ENCODE measurements at regions not wholly inside any gene's neighbourhood (a gene's known extent, or its start where the extent isn't known, plus 50 kb on each side); places are given as distances from the start of the nearest gene placed in this dataset.

DNA sequence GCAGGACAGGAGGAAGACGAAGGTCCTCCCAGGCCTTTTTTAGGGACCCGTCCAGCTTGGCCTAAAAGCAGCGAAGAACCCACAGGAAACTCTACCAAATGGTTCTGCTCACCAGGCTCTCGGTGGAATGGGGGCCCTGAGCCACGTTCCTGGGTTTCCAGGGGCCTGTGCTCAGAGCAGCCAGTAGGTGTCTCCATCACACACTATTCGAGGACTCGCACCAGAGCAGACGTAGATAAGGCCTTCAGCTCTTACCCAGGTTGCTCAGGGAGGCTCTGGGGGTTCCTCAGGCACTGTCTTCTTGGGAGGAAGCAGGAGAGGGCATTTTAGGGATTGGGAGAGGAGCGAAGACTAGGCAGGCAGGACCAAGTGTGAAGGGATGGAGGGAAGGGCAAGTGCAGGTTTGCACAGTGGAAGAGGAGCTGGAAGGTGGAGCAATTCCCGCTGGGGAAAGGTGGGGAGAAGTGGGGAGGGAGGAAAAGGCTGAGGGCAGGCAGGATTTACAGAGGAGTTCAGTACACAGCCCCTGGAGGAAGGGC is 157.1 kb downstream of the RGS9 start (continued):
- TF ChIP-seq, protein P1, sequence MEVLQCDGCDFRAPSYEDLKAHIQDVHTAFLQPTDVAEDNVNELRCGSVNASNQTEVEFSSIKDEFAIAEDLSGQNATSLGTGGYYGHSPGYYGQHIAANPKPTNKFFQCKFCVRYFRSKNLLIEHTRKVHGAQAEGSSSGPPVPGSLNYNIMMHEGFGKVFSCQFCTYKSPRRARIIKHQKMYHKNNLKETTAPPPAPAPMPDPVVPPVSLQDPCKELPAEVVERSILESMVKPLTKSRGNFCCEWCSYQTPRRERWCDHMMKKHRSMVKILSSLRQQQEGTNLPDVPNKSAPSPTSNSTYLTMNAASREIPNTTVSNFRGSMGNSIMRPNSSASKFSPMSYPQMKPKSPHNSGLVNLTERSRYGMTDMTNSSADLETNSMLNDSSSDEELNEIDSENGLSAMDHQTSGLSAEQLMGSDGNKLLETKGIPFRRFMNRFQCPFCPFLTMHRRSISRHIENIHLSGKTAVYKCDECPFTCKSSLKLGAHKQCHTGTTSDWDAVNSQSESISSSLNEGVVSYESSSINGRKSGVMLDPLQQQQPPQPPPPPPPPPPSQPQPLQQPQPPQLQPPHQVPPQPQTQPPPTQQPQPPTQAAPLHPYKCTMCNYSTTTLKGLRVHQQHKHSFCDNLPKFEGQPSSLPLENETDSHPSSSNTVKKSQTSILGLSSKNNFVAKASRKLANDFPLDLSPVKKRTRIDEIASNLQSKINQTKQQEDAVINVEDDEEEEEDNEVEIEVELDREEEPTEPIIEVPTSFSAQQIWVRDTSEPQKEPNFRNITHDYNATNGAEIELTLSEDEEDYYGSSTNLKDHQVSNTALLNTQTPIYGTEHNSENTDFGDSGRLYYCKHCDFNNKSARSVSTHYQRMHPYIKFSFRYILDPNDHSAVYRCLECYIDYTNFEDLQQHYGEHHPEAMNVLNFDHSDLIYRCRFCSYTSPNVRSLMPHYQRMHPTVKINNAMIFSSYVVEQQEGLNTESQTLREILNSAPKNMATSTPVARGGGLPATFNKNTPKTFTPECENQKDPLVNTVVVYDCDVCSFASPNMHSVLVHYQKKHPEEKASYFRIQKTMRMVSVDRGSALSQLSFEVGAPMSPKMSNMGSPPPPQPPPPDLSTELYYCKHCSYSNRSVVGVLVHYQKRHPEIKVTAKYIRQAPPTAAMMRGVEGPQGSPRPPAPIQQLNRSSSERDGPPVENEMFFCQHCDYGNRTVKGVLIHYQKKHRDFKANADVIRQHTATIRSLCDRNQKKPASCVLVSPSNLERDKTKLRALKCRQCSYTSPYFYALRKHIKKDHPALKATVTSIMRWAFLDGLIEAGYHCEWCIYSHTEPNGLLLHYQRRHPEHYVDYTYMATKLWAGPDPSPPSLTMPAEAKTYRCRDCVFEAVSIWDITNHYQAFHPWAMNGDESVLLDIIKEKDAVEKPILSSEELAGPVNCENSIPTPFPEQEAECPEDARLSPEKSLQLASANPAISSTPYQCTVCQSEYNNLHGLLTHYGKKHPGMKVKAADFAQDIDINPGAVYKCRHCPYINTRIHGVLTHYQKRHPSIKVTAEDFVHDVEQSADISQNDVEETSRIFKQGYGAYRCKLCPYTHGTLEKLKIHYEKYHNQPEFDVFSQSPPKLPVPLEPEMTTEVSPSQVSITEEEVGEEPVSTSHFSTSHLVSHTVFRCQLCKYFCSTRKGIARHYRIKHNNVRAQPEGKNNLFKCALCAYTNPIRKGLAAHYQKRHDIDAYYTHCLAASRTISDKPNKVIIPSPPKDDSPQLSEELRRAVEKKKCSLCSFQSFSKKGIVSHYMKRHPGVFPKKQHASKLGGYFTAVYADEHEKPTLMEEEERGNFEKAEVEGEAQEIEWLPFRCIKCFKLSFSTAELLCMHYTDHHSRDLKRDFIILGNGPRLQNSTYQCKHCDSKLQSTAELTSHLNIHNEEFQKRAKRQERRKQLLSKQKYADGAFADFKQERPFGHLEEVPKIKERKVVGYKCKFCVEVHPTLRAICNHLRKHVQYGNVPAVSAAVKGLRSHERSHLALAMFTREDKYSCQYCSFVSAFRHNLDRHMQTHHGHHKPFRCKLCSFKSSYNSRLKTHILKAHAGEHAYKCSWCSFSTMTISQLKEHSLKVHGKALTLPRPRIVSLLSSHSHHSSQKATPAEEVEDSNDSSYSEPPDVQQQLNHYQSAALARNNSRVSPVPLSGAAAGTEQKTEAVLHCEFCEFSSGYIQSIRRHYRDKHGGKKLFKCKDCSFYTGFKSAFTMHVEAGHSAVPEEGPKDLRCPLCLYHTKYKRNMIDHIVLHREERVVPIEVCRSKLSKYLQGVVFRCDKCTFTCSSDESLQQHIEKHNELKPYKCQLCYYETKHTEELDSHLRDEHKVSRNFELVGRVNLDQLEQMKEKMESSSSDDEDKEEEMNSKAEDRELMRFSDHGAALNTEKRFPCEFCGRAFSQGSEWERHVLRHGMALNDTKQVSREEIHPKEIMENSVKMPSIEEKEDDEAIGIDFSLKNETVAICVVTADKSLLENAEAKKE (CRISPR knock-in tag; IDR thresholded peaks at IDR 0.05): peak; percentile 95

DNA sequence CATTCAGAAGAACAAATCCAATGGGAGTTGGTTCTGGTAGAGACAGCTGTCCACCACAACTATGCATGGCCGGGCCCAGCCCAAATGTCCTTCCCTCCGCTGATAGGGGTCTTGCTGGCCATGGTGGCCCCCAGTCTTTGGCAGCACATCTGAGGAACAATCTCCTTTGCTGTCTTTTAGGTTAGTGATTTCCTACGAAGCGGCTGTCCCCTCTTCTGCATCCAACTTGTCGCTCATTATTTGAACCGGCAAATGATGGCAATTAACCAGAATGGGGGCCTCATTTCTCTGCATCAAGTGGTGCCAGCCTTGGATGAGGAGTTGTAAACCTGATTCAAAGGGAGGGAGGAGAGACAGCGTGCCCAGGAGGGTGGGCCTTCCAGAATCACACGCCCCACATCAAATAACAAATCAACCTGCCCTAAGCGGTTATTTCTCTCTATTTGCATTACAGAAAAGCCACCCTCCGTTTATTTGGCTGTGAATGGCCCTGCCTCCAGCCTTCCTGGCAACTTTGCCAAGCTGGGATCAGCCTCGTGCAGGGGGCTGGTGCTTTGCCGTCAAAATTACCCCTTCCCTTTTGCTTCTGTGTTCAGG is 156.5 kb downstream of the RGS9 start:
- Histone ChIP-seq H4K20me1 (replicated peaks; ENCODE audit: insufficient read depth) (no peaks in the 10 kb centered on the region), H3K27me3 (ENCODE audit: insufficient read depth) (no peaks in the 10 kb centered on the region), H3K79me2 (replicated peaks; ENCODE audit: insufficient read depth) (no peaks in the 10 kb centered on the region), H3K9me2 (ENCODE audit: insufficient read depth) (no peaks in the 10 kb centered on the region), H2AFZ (peak overlapping the region; percentile 98), H3K36me3 (ENCODE audit: insufficient read depth) (no peaks in the 10 kb centered on the region; the same call in 1 of the 2 replicates), H3K4me3 (no peak overlapping the region), H3F3A (replicated peaks; ENCODE audit: low read depth) (no peaks in the 10 kb centered on the region), H3K4me2 (peak overlapping the region; percentile 56; the same call in 1 of the 2 replicates), H3K27ac (ENCODE audit: low read depth) (no peak overlapping the region), H3K4me1 (ENCODE audit: insufficient read depth) (peaks cover 10% of the 10 kb centered on the region)
- TF ChIP-seq, protein P1 (CRISPR knock-in tag; IDR thresholded peaks at IDR 0.05): no peak
- ATAC-seq (peak; percentile 48), DNase-seq (ENCODE audit: low spot score) (peak; percentile 29)
- H3K4me3 Mint-ChIP-seq: no peak overlapping the region
- no peak overlapping the region for H3K27ac Mint-ChIP-seq
- H3K4me1 Mint-ChIP-seq: peaks cover 19% of the 10 kb centered on the region
- peaks cover 9% of the 10 kb centered on the region; the same call in 2 of the 3 replicates for H3K36me3 Mint-ChIP-seq (ENCODE audit: low read depth)
- H3K9me3 Mint-ChIP-seq: peaks cover 11% of the 10 kb centered on the region
- H3K27me3 Mint-ChIP-seq (ENCODE audit: insufficient read depth, low read depth, poor library complexity): peaks cover 7% of the 10 kb centered on the region
